Fibroblast of the aortic adventitia (primary cell): ENCODE measurements at regions not wholly inside any gene's neighbourhood (a gene's known extent, or its start where the extent isn't known, plus 50 kb on each side); places are given as distances from the start of the nearest gene placed in this dataset.
"Not testable (repeated sequence)": the region's sequence is repeated elsewhere in the genome, so short reads cannot be mapped to it uniquely, and the experiment has no call there.

Source experiments
- DNase-seq: peaks from one replicate; pipeline ENCODE4 v3.0.0-alpha.2; 2010; ENCODE audit warnings: low read depth
- H3K4me3 ChIP-seq: 2 replicates; pipeline ENCODE4 v1.5.1; 2011; ENCODE audit warnings: low read depth, mild to moderate bottlenecking, control low read depth, low read length, moderate library complexity
- TF ChIP-seq, protein P1 (sequence below): IDR thresholded peaks from 2 replicates; pipeline ENCODE4 v1.5.1; 2011; ENCODE audit warnings: mild to moderate bottlenecking, low read length, control low read depth, inconsistent platforms; ENCODE audit not compliant: insufficient read depth

- TF ChIP-seq, protein P1, sequence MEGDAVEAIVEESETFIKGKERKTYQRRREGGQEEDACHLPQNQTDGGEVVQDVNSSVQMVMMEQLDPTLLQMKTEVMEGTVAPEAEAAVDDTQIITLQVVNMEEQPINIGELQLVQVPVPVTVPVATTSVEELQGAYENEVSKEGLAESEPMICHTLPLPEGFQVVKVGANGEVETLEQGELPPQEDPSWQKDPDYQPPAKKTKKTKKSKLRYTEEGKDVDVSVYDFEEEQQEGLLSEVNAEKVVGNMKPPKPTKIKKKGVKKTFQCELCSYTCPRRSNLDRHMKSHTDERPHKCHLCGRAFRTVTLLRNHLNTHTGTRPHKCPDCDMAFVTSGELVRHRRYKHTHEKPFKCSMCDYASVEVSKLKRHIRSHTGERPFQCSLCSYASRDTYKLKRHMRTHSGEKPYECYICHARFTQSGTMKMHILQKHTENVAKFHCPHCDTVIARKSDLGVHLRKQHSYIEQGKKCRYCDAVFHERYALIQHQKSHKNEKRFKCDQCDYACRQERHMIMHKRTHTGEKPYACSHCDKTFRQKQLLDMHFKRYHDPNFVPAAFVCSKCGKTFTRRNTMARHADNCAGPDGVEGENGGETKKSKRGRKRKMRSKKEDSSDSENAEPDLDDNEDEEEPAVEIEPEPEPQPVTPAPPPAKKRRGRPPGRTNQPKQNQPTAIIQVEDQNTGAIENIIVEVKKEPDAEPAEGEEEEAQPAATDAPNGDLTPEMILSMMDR: no peak
- no peak overlapping the region for H3K4me3 ChIP-seq
- no peak for DNase-seq
These were observed 309.0 kb upstream of the PABPC4L start for GRCh38 chr4:134510544-134510943.

DNA sequence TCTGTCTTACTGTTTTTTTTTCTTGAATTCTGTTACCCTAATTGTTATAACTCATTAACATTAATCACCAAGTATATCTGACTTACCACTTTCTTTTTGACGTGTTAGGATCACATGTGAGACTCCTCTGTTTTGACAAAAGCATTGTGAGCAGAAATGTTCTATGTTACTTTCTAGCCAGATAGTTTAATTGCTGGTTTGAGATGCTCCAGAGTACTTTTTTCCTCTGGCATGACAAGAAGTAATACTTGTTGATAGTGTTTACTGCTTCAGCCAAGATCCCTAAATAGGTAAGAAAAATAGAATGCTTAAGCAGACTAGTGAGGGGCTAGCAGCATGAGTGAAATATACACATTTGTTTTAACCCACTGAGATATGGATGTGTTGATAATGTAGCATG is 303.9 kb upstream of the PABPC4L start:
- TF ChIP-seq, protein P1: no peak
- DNase-seq: no peak
- H3K4me3 ChIP-seq: no peak overlapping the region

GRCh38 chr4:134501973-134502643 is 300.5 kb upstream of the PABPC4L start:
- no peak overlapping the region for H3K4me3 ChIP-seq
- no peak for DNase-seq

DNA sequence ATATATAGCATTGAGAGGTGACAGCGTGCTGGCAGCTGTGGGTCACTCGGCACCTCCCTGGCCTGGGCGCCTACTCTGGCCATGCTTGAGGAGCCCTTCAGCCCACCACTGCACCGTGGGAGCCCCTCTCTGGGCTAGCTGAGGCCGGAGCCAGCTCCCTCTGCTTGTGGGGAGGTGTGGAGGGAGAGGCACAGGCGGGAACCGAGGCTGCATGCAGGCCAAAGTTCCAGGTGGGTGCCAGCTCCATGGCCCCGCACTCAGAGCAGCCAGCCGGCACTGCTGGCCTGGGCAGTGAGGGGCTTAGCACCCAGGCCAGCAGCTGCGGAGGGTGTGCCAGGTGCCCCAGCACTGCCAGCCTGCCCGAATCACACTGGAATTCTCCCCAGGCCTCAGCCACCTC is 299.9 kb upstream of the PABPC4L start:
- not testable (repeated sequence) for H3K4me3 ChIP-seq, DNase-seq

More at GRCh38 chr4:134501973-134502643, 300.5 kb upstream of the PABPC4L start:
- TF ChIP-seq, protein P1: no peak

GRCh38 chr4:134499074-134499473 is 297.5 kb upstream of the PABPC4L start:
- TF ChIP-seq, protein P1: no peak
- DNase-seq: no peak
- no peak overlapping the region for H3K4me3 ChIP-seq

DNA sequence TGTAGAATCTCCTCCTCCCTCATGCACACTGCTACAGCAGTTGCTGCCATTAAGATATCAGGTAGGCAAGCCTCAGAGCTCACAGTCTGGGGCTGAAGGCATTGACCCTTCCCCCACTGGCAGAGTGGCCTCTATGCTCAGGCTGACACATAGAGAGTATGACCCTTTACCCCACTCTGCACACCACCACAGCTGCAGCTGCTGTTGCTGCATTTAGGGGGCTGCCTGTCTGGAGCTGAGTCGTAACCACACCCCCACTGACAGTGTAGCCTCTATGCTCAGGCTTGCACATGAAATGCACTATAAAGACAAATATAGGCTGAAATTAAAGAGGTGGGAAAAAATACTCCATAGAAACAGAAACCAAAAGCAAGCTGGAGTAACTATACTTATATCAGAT is 289.3 kb upstream of the PABPC4L start:
- no peak overlapping the region for H3K4me3 ChIP-seq
- TF ChIP-seq, protein P1: no peak
- DNase-seq: no peak

DNA sequence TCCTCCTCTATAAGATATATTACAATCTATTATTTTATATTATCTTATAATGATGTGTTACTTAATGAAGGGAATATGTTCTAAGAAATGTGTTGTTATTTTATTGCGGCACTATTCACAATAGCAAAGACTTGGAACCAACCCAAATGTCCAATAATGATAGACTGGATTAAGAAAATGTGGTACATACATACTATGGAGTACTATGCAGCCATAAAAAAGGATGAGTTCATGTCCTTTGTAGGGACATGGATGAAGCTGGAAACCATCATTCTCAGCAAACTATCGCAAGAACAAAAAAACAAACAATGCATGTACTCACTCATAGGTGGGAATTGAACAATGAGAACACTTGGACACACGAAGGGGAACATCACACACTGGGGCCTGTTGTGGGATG is 281.9 kb upstream of the PABPC4L start:
- DNase-seq, H3K4me3 ChIP-seq: not testable (repeated sequence)

GRCh38 chr4:134471569-134471968 is 270.0 kb upstream of the PABPC4L start:
- no peak overlapping the region for H3K4me3 ChIP-seq
- TF ChIP-seq, protein P1: no peak
- no peak for DNase-seq
